NCI-H526 (cell line): ENCODE measurements at regions not wholly inside any gene's neighbourhood (a gene's known extent, or its start where the extent isn't known, plus 50 kb on each side); places are given as distances from the start of the nearest gene placed in this dataset.

Experiments
- DNase-seq, 2 experiments: peaks; one replicate each; lab custom pipeline; 2025; lab: John Stamatoyannopoulos, UW

DNA sequence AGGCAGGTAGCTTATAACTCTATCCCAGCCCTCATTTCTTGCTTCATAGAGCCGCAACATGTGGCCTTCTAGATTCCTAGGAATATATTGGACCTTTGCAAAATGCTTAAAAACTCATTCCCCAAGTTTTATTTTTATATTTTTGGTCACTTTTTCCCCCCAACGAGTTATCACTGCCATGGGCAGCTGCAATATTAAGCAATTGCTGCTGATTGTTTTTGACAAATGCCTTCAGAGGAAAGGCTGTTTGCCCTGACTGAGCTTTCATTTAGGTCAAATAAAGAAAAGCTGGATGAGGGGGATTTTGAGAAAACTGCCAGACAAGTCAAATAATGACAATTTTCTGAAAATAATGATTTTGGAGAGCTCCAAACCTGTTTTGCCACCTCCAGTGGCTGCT lies 976.9 kb upstream of the MBL2 start:
- DNase-seq = no peak

DNA sequence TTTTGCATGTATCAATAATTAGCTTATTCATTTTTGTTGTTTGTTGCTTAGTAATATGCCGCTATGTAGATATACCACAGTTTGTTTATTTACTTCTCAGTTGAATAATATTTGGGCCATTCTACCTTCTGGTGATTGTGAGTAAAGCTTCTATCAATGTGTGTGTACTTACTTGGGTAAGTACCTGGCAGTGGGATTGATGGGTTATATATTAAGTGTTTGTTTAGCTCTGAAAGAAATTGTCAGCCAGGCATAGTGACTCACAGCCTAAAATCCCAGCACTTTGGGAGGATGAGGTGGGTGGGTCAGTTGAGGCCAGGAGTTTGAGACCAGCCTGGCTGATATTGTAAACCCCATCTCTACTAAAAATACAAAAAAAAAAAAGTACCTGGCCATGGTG lies 975.7 kb upstream of the MBL2 start:
- no peak for DNase-seq

DNA sequence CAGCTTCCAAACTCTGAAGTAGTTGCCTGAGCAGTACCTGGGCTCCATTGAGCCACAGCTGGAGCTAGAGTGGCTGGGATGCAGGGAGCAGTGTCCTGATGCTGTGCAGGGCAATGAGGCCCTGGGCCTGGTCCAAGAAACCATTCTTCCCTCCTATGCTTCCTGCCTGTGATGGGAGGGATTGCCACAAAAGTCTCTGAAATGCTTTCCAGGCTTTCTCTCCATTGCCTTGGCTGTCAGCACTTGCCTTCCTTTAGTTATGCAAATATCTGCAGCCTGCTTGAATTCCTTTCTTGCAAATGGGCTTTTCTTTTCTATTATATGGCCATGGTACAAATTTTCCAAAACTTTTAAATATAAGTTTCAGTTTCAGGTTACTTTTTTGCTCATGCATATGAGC lies 972.2 kb upstream of the MBL2 start:
- no peak for DNase-seq

DNA sequence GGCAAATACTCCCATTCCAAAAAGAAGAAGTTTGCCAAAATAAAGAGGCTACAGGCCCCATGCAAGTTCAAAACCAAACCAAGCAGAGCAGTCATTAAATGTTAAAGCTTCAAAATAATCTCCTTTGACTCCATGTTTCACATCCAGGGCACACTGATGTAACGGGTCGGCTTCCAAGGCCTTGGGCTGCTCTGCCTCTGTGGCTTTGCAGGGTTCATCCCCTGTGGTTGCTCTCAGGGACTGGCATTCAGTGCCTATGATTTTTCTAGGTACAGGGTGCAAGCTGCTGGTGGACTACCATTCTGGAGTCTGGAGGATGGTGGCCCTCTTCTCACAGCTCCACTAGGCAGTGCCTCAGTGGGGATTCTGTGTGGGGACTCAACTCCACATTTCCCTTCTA lies 971.6 kb upstream of the MBL2 start:
- no peak for DNase-seq

DNA sequence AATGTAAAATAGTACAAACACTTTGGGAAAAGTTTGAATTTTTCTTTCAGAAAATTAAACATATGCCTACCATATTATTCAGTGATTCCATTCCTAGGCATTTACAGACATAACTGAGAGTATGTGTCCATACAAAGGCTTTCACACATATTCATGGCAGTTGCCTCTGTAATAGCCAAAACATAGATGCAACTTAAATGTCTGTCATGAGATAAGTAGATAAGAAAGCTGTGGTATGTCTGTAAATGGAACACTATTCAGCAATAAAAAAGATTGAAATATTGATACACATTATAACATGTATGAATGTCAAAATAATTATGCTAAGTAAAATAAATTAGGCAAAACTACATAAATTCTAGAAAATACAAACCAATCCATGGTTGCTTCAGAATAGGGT lies 964.5 kb upstream of the MBL2 start:
- no peak for DNase-seq

DNA sequence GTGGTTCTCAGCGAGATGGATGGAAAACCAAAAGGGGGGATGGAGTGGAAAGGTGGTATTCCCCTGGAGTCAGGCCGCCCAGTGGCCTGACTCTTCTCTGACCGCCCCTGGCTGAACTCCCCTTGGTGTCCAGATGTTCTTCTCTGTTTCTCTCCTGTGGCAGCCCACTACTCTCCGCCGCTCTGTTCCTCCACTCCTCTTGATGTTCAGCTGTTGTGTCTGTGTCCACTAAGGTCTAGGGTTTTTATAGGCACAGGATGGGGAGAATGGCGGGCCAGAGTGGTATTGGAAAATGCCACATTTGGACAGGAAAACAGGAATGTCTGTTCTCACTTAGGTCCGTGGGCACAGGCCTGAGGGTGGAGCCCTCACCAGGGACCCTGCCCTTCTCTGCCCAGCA lies 954.3 kb upstream of the MBL2 start:
- no peak for DNase-seq

DNA sequence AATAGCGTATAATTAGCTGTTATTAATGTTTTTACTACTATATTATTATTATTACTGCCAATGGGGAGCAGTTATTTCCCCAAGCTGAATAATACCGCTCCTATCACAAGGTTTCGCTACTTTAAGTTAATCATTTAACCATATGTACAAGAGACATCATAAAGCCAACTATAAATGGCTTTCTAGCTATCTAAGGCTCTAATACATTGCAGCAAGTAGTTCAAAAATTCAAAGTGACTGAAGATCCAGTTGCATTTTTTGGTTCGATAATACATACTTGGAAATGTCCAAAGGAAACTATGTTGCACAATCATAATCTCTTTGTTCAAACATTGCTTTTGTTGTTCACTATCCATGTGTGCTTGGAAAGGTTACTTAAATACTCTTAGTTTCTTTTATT lies 952.0 kb upstream of the MBL2 start:
- no peak for DNase-seq

DNA sequence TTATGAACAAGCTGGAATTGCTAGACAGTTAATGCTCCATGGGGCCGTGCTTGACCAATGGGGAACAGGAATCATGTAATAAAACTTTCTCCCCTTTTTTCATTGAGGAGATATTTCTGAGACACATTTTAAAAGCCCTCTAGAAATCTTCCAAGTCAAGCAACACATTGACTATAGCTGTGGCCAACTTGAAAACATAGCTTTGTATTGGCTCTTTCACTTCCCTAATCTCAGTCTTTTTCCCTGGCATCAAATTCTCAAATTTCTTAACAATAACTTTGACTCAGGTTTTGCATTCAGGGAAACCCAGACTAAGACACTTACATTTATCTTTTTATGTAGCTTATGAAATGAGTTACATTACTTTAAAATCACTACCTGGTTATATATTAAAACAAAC lies 947.1 kb upstream of the MBL2 start:
- DNase-seq = no peak

DNA sequence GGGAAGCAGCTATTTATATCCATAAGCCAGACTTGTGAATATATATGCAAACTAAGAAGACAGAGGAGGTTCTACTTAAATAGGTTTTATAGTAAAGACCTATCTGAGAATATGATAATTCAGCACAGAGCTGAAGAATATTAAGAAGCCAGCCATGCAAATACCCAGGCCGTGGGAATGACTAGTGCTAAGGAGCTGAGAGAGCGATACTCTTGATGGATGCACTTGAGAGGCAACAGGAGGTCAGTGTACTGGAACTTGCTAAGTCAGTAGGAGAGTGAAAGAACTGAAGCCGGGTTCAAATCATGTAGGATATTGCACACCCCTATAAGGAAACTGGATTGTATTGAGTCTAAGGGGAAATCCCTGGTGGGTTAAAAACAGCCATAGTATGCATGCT lies 943.6 kb upstream of the MBL2 start:
- peak in 1 of 2 experiments; percentile 0 for DNase-seq

DNA sequence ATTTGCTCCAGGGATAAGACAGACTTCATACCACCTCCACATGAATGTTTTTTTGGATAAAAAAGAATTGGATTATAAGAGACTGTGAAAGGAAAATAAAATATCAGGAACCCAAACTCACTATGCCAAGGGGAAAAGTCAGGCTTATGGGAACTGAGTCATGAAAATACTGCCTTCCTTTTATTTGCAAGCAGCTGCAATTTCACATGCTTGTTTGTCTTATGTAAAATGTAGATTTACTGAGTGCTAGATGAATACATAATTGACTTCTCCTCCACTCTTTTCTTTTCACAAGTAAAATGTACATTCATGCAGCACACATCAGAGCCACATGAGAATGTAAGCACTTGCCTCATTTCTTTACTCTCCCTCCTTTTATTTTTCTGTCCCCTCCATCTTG lies 940.8 kb upstream of the MBL2 start:
- no peak for DNase-seq

DNA sequence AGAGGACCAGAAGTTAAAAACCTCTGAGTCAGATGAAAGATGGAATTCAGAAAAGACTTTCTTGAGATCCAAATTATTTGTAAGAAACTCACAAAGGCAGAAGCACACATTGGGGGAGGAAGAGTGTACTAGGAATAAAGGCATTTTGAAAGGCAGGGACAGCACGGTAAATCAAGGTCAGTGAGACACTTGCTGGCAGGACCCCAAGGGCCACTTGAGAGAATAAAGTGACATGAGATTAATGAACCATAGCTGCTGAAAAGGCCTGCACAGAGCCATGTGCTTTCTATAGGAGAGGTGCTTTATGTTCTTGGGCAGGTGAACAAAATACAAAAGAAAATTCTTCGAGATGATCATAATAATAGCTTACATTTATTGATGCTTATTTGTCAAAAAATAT lies 929.9 kb upstream of the MBL2 start:
- no peak for DNase-seq

DNA sequence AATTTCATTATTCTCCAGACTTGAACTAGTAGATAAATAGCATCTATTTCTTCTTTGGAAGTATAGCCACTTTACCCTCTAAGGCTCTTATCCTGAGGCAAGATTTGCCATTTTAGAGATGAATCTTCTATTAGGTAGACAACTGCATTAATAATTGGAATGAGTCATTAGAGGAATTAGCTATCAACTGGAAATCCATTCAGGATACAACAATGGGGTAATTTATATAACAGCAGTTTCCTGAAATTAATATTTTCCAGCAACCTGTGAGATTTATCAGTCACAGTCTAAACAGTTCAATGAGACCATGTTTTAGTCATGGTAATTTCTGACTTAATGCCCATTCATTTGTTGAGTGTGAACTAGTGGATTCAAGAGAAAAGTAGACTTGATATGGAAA lies 928.6 kb upstream of the MBL2 start:
- DNase-seq = no peak

DNA sequence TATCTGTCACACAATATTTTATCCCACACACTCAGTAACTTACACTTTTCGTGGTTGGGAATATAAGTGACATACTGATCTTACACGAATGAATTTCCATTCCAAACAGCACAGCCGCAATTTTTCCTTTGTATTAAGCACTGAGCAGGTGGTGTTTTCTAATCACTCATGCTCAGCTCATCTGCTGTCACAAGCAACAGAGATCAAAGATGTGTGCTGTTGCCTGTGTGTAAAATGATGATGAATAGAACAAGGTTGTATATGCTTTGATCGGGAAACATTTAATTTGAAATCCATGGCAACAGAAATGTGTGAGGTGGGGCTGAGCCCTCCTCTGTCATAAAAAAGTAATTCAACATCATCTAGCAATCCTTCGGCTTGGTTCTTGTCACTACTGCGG lies 927.7 kb upstream of the MBL2 start:
- DNase-seq = no peak

DNA sequence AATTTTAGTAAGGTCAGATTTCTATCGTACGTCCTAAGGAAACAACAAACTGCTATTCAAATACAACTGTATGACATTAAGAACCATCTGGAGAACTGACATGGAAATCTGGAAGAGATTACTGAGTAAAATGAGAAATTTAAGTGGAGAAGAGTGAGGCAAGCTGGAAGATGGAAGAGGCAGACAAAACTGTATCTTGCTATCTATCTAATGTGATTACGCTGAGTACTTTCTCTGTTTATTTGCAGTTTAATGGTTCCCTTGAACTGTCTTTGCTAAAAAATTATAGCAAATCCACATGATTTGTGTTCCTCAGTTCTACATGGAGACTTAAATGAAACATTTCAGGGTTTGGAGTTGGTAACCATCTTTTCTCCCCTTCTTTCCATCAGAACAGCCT lies 927.1 kb upstream of the MBL2 start:
- no peak for DNase-seq

DNA sequence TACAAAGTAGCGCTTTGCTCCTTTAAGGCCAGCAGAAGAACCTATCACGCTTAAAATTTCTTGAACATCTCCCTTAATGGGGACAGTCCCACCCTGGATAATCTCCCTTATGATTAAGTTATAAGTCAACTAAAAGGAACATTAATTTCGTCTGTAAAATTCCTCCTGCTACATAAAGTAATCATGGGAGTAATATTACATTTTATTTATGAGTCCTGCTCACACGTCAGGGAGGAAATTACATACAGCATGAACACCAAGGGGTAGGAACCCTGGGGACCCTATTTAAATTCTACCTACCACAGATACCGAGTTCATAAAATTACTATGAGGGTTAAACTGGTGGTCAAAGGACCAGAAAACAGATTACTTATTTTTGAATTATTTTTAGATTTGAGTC lies 926.6 kb upstream of the MBL2 start:
- DNase-seq = no peak

DNA sequence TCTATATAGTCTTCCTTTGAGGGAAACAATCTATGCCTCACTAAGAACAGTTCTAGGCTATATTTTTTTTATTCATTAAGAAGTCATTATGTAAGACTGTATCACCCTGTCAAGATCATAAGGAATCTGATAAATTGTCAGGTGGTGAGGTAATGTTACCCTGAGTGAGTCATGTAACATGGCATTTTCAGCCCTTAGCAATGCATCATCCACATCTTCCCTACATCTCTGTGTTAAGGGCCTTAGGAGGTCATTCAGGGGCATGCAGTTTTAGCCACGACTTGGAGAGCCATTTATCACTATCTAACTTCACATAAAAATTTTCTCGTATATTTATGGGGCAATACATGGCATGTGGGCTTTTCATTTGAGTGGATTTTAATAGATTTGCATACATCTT lies 924.5 kb upstream of the MBL2 start:
- no peak for DNase-seq

DNA sequence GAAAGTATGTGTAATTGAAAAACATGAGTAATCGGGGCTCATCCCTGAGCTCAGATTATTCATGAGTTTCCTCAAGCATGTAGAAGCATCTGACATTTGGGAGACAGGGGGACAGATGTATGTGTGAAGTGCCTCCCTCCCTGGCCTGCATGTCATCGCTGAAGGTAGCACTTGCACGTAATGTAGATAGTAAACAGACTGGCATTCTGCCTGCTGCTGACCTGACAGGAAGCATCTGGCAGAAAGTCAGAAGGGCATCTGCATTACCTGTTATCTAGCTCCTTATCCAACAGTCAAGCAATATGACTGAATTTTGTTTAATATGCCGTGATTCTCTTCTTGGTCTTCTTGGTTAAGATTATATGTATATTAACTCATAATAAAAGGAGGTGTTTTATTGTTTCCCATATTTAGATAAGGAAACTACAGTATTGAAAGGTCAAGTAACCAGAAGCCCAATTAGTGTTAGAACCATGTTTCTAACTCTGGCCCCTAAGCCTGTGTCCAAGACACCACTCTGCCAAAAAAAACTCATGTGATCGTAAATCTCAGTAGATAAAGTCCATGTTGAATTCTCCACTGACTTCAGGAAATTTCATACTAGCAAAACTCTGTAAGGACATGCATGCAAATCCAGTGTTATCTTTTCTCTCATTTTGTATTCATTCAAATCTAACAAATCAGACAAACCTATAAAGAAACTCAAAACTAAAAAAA lies 918.1 kb upstream of the MBL2 start:
- DNase-seq = no peak

DNA sequence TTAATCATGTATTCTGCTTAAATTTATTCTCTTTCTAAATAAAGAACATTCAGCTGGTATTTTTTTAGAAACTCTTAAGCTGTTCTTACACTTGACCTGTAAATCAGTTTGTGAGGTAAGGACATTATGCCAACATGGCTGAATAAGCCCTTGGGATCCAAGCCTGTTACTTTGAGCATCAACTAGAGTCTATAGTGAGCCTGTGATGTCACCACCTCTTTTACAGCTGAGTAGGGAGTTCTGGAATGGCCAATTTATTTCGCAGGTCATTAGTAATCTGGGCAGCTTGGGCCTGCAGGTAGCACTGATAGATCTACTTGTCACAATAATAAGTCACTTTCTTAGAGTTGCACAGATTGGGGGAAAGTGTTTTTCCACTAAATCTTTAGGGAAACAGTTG lies 915.2 kb upstream of the MBL2 start:
- no peak for DNase-seq

DNA sequence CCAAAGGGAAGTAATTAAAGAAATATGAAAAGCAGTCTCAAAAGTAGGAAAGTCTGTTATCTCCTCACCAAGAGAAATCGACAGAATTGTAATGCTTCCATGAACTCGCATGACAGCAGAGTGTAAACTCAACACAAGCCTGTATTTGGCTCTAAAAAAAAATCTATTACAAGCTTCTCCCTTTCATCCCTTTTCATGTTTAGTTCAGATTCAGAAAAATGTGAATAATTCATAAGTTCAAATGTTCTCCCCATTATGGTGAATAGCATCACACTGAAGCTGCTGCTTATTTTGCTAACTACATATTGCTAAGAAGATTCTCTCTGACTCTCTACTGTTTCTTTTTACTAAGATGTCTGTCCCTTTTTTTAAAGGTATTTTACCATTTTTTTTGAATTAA lies 910.3 kb upstream of the MBL2 start:
- no peak for DNase-seq

DNA sequence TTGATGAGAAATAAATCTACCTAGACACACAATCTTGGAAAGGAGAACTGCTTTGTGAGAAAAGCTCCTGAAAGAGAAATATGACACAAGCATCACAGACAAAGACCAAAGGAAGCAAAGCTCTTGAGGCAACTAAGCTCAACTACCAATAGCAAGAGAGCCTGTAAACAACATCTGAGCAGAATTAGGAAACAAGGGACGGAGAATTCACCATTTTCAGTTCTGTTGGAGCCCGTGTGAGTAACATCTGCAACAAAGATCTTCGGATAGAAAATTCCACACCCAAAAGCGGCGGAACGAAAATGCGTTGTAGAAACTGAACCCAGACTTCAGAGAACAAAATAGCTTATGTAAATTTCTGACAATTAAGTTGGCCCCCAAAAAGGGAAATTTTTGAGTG lies 909.9 kb upstream of the MBL2 start:
- DNase-seq = no peak

DNA sequence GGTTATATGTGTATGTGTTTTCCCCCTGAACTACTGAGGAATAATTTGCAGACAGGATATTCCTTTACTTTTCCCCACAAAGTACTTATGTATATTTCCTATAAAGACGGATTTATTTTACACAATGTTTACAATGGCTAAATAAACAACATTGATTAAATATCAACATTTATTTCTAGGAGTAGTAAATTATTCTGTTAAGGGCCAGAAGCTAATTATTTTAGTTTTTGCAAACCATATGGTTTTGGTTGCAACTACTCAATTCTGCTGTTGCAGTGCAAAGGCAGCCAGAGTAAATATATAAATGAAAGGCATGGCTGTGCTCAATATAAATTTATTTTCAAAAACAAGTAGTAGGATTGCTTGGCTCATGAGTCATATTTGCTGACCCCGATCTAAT lies 907.1 kb upstream of the MBL2 start:
- no peak for DNase-seq

DNA sequence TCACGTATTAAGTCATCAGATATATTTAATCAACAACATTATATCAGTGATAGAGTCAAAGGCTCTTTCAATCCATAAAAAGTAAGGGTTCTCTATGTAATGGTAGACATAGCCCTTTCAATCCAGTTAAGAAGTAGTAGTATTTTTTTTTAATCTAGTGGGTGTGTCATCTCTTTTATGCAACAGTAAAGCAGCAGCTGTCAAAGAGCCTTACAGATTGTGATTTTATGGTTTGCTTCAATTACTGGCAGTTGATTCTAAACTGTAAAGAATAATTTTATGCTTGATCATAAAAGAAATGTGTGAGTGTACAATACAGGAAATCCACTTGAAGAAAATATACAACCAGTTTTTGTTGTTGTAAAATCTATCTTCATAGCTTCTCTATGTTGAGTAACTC lies 902.6 kb upstream of the MBL2 start:
- DNase-seq = no peak

DNA sequence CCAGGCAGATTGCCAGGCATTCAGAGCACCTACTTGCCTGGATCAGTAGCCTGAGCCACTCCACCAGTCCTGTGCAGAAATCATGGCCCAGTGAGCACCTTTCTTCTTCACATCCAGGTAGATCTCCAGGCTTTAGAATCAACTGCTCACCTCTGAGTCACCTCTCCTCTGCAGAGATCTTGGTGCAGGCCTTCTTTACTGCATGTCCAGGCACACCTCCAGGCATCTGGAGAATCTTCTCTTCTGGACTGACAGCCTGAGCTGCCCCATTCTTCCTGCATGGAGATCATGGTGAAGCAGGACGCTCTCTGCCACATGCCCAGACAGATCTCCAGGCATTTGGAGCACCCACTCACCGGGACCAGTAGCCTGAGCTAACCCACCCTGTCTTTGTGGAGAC lies 894.5 kb upstream of the MBL2 start:
- DNase-seq = no peak

DNA sequence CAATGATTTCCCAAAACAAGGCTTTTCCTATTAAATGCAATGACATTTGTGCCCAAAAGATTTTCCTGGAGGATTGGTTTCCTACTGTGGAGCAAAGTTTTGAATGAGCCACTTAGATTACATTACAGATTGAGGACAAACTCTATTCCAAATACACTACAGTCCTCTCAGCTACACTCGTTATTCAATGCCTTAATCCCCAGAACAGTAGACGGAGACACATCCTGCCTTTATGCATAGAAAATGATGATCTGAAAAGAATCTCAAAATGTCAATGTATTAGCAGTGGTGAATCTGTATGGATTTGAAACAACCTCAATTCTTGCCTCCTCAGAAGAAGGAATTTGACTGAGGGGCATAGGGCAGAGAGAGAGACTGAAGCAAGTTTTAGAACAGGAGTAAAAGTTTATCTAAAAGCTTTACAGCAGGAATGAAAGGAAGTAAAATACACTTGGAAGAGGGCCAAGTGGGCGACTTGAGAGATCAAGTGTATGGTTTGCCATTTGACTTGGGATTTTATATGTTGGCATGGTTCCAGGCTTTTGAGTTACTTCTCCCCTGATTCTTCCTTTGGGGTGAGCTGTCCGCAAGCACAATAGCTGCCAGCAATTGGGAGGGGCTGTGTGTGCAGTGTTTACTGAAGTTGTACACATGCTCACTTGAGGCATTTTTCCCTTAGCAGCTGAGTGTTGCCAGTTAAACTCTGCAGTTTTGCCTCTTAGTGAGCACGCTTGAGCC lies 891.9 kb upstream of the MBL2 start:
- no peak for DNase-seq
